ENCODE measurements at regions not wholly inside any gene's neighbourhood (a gene's known extent, or its start where the extent isn't known, plus 50 kb on each side); places are given as distances from the start of the nearest gene placed in this dataset.

- no peak overlapping the region for H3K27ac ChIP-seq (ENCODE audit: low read length)
- H3K36me3 ChIP-seq (replicated peaks; ENCODE audit: insufficient read depth, low read length), result no peaks in the 10 kb centered on the region
- H2AFZ ChIP-seq (ENCODE audit: low read length), result no peak overlapping the region
- no peaks in the 10 kb centered on the region for H3K79me2 ChIP-seq (ENCODE audit: low read length)
- no peaks in the 10 kb centered on the region for H4K20me1 ChIP-seq (ENCODE audit: insufficient read depth, low read length)
- H3K9ac ChIP-seq (ENCODE audit: low read length), result no peak overlapping the region
- no peaks in the 10 kb centered on the region for H3K9me2 ChIP-seq (replicated peaks; ENCODE audit: insufficient read depth, low read length)
- H3K4me3 ChIP-seq (ENCODE audit: low read length), result no peak overlapping the region
- H3F3A ChIP-seq (ENCODE audit: insufficient read depth, low read length), result no peaks in the 10 kb centered on the region
- no peaks in the 10 kb centered on the region for H3K27me3 ChIP-seq (replicated peaks; ENCODE audit: insufficient read depth, low read length)
- DNase-seq, result no peak
- TF ChIP-seq EZH2phosphoT487 (IDR thresholded peaks at IDR 0.05; ENCODE audit: low read length), result no peak
- no peak for TF ChIP-seq EZH2 (optimal IDR thresholded peaks at IDR 0.05; ENCODE audit: low read depth, low read length)
- TF ChIP-seq CTCF (IDR thresholded peaks at IDR 0.05; ENCODE audit: low read length), result no peak
- no peaks in the 10 kb centered on the region for H3K4me1 ChIP-seq (ENCODE audit: low read length)
- no peaks in the 10 kb centered on the region for H3K9me3 ChIP-seq (replicated peaks; ENCODE audit: insufficient read depth, low read length)
- no peak overlapping the region for H3K4me2 ChIP-seq (ENCODE audit: low read depth, low read length)
These were observed 259.7 kb upstream of the TPM1 start for GRCh38 chr15:62782896-62783295.

- Histone ChIP-seq H3K9me3 (replicated peaks; ENCODE audit: insufficient read depth, low read length) (no peaks in the 10 kb centered on the region), H3K27ac (ENCODE audit: low read length) (no peak overlapping the region), H3K4me2 (ENCODE audit: low read depth, low read length) (no peak overlapping the region), H3K4me1 (ENCODE audit: low read length) (no peaks in the 10 kb centered on the region), H3K79me2 (ENCODE audit: low read length) (no peaks in the 10 kb centered on the region), H2AFZ (ENCODE audit: low read length) (no peak overlapping the region), H3K9ac (ENCODE audit: low read length) (no peak overlapping the region), H3K36me3 (replicated peaks; ENCODE audit: insufficient read depth, low read length) (no peaks in the 10 kb centered on the region), H3K27me3 (replicated peaks; ENCODE audit: insufficient read depth, low read length) (no peaks in the 10 kb centered on the region), H4K20me1 (ENCODE audit: insufficient read depth, low read length) (no peaks in the 10 kb centered on the region), H3K4me3 (ENCODE audit: low read length) (no peak overlapping the region), H3F3A (ENCODE audit: insufficient read depth, low read length) (no peaks in the 10 kb centered on the region), H3K9me2 (replicated peaks; ENCODE audit: insufficient read depth, low read length) (no peaks in the 10 kb centered on the region)
- no peak for TF ChIP-seq EZH2 (optimal IDR thresholded peaks at IDR 0.05; ENCODE audit: low read depth, low read length)
- no peak for TF ChIP-seq CTCF (IDR thresholded peaks at IDR 0.05; ENCODE audit: low read length)
- TF ChIP-seq EZH2phosphoT487 (IDR thresholded peaks at IDR 0.05; ENCODE audit: low read length), result no peak
- no peak for DNase-seq
These were observed 259.1 kb upstream of the TPM1 start for GRCh38 chr15:62783303-62783957.

DNA sequence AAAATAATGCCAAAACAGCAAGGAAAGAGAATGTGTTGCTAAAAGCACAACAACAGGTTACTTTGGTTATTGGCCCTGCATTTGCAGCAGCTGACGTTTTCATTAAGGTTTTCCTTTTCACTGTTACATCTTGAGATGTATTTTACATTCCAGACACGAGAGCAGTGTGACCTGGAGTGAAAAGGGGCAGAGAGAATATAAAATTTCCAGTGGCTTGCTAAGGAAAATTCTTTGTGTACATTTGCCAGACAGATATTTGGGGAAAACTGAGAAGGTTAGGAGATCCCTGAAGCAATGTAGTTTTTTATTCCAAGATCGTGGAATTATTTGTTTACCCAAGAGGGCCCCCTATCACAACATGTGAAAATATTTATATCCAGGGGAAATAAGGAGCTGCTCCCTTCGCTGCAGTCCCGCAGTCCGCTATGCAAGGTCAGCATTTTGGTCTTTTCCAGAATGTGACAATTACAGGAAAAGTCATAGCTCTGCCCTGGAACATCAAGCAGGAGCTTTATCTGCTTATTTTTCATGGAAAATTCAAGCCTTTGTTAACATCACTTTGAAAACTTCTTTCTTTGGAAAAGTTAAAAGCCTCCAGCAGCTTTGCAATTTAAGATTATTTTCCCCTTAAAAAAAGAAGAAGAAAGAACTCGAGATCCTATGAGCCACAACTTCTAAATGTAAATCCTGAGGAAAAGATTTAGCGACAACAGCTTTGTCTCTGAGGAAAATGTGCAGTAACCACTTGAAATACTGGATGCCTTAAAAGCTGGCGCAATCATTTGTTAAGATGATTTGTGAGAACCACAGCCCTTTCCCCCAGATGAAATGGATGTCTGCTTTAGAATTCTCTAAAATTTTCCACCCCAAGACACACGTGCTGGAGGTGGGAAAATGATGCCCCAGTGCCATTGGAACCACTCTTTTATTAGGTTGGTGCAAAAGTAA, 256.4 kb upstream of the TPM1 start:
- Histone ChIP-seq H3K4me1 (ENCODE audit: low read length) (no peaks in the 10 kb centered on the region), H3K4me2 (ENCODE audit: low read depth, low read length) (no peak overlapping the region), H3K36me3 (replicated peaks; ENCODE audit: insufficient read depth, low read length) (no peaks in the 10 kb centered on the region), H3F3A (ENCODE audit: insufficient read depth, low read length) (no peaks in the 10 kb centered on the region), H2AFZ (ENCODE audit: low read length) (no peak overlapping the region), H3K27ac (ENCODE audit: low read length) (no peak overlapping the region), H4K20me1 (ENCODE audit: insufficient read depth, low read length) (no peaks in the 10 kb centered on the region), H3K4me3 (ENCODE audit: low read length) (no peak overlapping the region), H3K9me3 (replicated peaks; ENCODE audit: insufficient read depth, low read length) (no peaks in the 10 kb centered on the region), H3K27me3 (replicated peaks; ENCODE audit: insufficient read depth, low read length) (no peaks in the 10 kb centered on the region), H3K79me2 (ENCODE audit: low read length) (no peaks in the 10 kb centered on the region), H3K9ac (ENCODE audit: low read length) (no peak overlapping the region), H3K9me2 (replicated peaks; ENCODE audit: insufficient read depth, low read length) (no peaks in the 10 kb centered on the region)
- DNase-seq, result no peak
- TF ChIP-seq EZH2 (optimal IDR thresholded peaks at IDR 0.05; ENCODE audit: low read depth, low read length), result no peak
- no peak for TF ChIP-seq EZH2phosphoT487 (IDR thresholded peaks at IDR 0.05; ENCODE audit: low read length)
- TF ChIP-seq CTCF (IDR thresholded peaks at IDR 0.05; ENCODE audit: low read length), result no peak

All from MM.1S (cell line).